Nephron progenitor cell (in vitro differentiated cells): ENCODE measurements at regions not wholly inside any gene's neighbourhood (a gene's known extent, or its start where the extent isn't known, plus 50 kb on each side); places are given as distances from the start of the nearest gene placed in this dataset.
"Not testable (repeated sequence)": the region's sequence is repeated elsewhere in the genome, so short reads cannot be mapped to it uniquely, and the experiment has no call there.

Source experiments
- DNase-seq: peaks from one replicate; pipeline ENCODE4 v3.0.0; 2021
- H3K27ac Mint-ChIP-seq: 2 replicates; pipeline ENCODE4 v1.8.0; 2021; ENCODE audit warnings: mild to moderate bottlenecking, moderate library complexity, mixed read lengths
- H3K27me3 Mint-ChIP-seq: 2 replicates; pipeline ENCODE4 v1.8.0; 2021; ENCODE audit warnings: mild to moderate bottlenecking, low read depth, mixed read lengths; ENCODE audit not compliant: poor library complexity
- H3K36me3 Mint-ChIP-seq: 2 replicates; pipeline ENCODE4 v1.8.0; 2021; ENCODE audit warnings: low read depth, mixed read lengths
- H3K4me1 Mint-ChIP-seq: 2 replicates; pipeline ENCODE4 v1.8.0; 2021; ENCODE audit warnings: mixed read lengths
- H3K4me3 Mint-ChIP-seq: 2 replicates; pipeline ENCODE4 v1.8.0; 2021; ENCODE audit warnings: mild to moderate bottlenecking, moderate library complexity, mixed read lengths
- H3K9me3 Mint-ChIP-seq: 2 replicates; pipeline ENCODE4 v1.8.0; 2021; ENCODE audit warnings: mild to moderate bottlenecking, moderate library complexity, mixed read lengths
- TF ChIP-seq, protein P1 (sequence below): fragments of 200-600 bp; sonication (generic); IDR thresholded peaks from 2 replicates; pipeline ENCODE4 v1.5.0; 2021; ENCODE audit warnings: antibody characterized with exemption

- TF ChIP-seq, protein P1, sequence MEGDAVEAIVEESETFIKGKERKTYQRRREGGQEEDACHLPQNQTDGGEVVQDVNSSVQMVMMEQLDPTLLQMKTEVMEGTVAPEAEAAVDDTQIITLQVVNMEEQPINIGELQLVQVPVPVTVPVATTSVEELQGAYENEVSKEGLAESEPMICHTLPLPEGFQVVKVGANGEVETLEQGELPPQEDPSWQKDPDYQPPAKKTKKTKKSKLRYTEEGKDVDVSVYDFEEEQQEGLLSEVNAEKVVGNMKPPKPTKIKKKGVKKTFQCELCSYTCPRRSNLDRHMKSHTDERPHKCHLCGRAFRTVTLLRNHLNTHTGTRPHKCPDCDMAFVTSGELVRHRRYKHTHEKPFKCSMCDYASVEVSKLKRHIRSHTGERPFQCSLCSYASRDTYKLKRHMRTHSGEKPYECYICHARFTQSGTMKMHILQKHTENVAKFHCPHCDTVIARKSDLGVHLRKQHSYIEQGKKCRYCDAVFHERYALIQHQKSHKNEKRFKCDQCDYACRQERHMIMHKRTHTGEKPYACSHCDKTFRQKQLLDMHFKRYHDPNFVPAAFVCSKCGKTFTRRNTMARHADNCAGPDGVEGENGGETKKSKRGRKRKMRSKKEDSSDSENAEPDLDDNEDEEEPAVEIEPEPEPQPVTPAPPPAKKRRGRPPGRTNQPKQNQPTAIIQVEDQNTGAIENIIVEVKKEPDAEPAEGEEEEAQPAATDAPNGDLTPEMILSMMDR: no peak
- Mint-ChIP-seq H3K36me3 (no peaks in the 10 kb centered on the region), H3K27me3 (peaks cover 9% of the 10 kb centered on the region), H3K4me3 (no peak overlapping the region), H3K9me3 (no peaks in the 10 kb centered on the region), H3K4me1 (no peaks in the 10 kb centered on the region), H3K27ac (no peak overlapping the region)
- DNase-seq: no peak
Measured at GRCh38 chr7:106747804-106748203, 86.8 kb upstream of the CCDC71L start.

- Mint-ChIP-seq H3K27me3 (peaks cover 9% of the 10 kb centered on the region), H3K9me3 (peaks cover 3% of the 10 kb centered on the region), H3K27ac (no peak overlapping the region), H3K4me1 (no peaks in the 10 kb centered on the region), H3K36me3 (no peaks in the 10 kb centered on the region), H3K4me3 (no peak overlapping the region)
- TF ChIP-seq, protein P1: no peak
- no peak for DNase-seq
Measured at GRCh38 chr7:106749165-106749564, 88.2 kb upstream of the CCDC71L start.

GRCh38 chr7:106750773-106751172 lies 89.8 kb upstream of the CCDC71L start:
- Mint-ChIP-seq H3K27ac (no peak overlapping the region), H3K27me3 (peaks cover 9% of the 10 kb centered on the region), H3K4me1 (no peaks in the 10 kb centered on the region), H3K36me3 (no peaks in the 10 kb centered on the region), H3K4me3 (no peak overlapping the region), H3K9me3 (peaks cover 10% of the 10 kb centered on the region)
- TF ChIP-seq, protein P1: no peak
- no peak for DNase-seq

- Mint-ChIP-seq H3K4me1 (no peaks in the 10 kb centered on the region), H3K27ac (peak overlapping the region; percentile 81), H3K9me3 (peaks cover 19% of the 10 kb centered on the region), H3K4me3 (no peak overlapping the region), H3K27me3 (peaks cover 9% of the 10 kb centered on the region), H3K36me3 (no peaks in the 10 kb centered on the region)
- no peak for DNase-seq
- TF ChIP-seq, protein P1: no peak
Measured at GRCh38 chr7:106752367-106752766, 91.4 kb upstream of the CCDC71L start.

GRCh38 chr7:106755024-106755423 lies 94.1 kb upstream of the CCDC71L start:
- H3K4me3 Mint-ChIP-seq, H3K4me1 Mint-ChIP-seq, DNase-seq, H3K27ac Mint-ChIP-seq, H3K27me3 Mint-ChIP-seq, H3K36me3 Mint-ChIP-seq: not testable (repeated sequence)
- peaks cover 19% of the 10 kb centered on the region for H3K9me3 Mint-ChIP-seq

GRCh38 chr7:106755641-106756040 lies 94.7 kb upstream of the CCDC71L start:
- H3K4me1 Mint-ChIP-seq: no peaks in the 10 kb centered on the region
- H3K36me3 Mint-ChIP-seq: no peaks in the 10 kb centered on the region
- peaks cover 19% of the 10 kb centered on the region for H3K9me3 Mint-ChIP-seq
- TF ChIP-seq, protein P1: no peak
- DNase-seq: no peak
- H3K4me3 Mint-ChIP-seq: no peak overlapping the region
- peaks cover 3% of the 10 kb centered on the region for H3K27me3 Mint-ChIP-seq
- H3K27ac Mint-ChIP-seq: no peak overlapping the region
